SK-N-SH treated with all-trans-retinoic acid at 6 μM for 48 hours (cell line): ENCODE measurements at regions not wholly inside any gene's neighbourhood (a gene's known extent, or its start where the extent isn't known, plus 50 kb on each side); places are given as distances from the start of the nearest gene placed in this dataset.
"Not testable (repeated sequence)": the region's sequence is repeated elsewhere in the genome, so short reads cannot be mapped to it uniquely, and the experiment has no call there.

ENCODE experiments used
- ATAC-seq: fragments of 200-7000 bp; cut with Tn5 transposase; 3 replicates; pipeline ENCODE4 v1.9.1; 2020; ENCODE audit warnings: mild to moderate bottlenecking, moderate library complexity
- ARNTL ChIP-seq: fragments of 450-650 bp; formaldehyde crosslinking; IDR thresholded peaks from 2 replicates; pipeline ENCODE4 v1.5.0; 2020; ENCODE audit warnings: low read depth, mild to moderate bottlenecking, moderate library complexity, borderline replicate concordance
- BACH2 ChIP-seq: fragments of 250-450 bp; sonication (Bioruptor Pico); IDR thresholded peaks from 2 replicates; pipeline ENCODE4 v1.9.0; 2021; ENCODE audit warnings: mild to moderate bottlenecking, borderline replicate concordance
- CSDC2 ChIP-seq: fragments of 250-450 bp; sonication (Bioruptor Pico); IDR thresholded peaks from 2 replicates; pipeline ENCODE4 v1.5.0; 2020; ENCODE audit warnings: mild to moderate bottlenecking, moderate library complexity
- ESRRG ChIP-seq: fragments of 250-450 bp; sonication (Bioruptor Pico); IDR thresholded peaks from 2 replicates; pipeline ENCODE4 v1.6.1; 2021; ENCODE audit warnings: mild to moderate bottlenecking
- GLIS3 ChIP-seq: fragments of 250-450 bp; sonication (Bioruptor Pico); IDR thresholded peaks from 2 replicates; pipeline ENCODE4 v1.5.0; 2020; ENCODE audit warnings: mild to moderate bottlenecking, moderate library complexity
- ISL1 ChIP-seq: fragments of 250-450 bp; sonication (Bioruptor Pico); IDR thresholded peaks from 2 replicates; pipeline ENCODE4 v2.1.2; 2022; ENCODE audit warnings: mild to moderate bottlenecking, moderate library complexity
- OSR1 ChIP-seq: fragments of 250-450 bp; sonication (Bioruptor Pico); IDR thresholded peaks from 2 replicates; pipeline ENCODE4 v1.8.0; 2022; ENCODE audit warnings: moderate library complexity, mild to moderate bottlenecking, inconsistent platforms
- PPARA ChIP-seq: fragments of 250-450 bp; sonication (Bioruptor Pico); IDR thresholded peaks from 2 replicates; pipeline ENCODE4 v1.5.0; 2020; ENCODE audit warnings: mild to moderate bottlenecking, borderline replicate concordance
- RARB ChIP-seq: fragments of 250-450 bp; sonication (Bioruptor Pico); IDR thresholded peaks from 2 replicates; pipeline ENCODE4 v1.8.0; 2021; ENCODE audit warnings: mild to moderate bottlenecking, moderate library complexity
- SNAI2 ChIP-seq: fragments of 250-450 bp; sonication (Bioruptor Pico); IDR thresholded peaks from 2 replicates; pipeline ENCODE4 v1.5.0; 2020; ENCODE audit warnings: mild to moderate bottlenecking, moderate library complexity
- TCF4 ChIP-seq: fragments of 250-450 bp; sonication (Bioruptor Pico); IDR thresholded peaks from 2 replicates; pipeline ENCODE4 v1.8.0; 2021; ENCODE audit warnings: mild to moderate bottlenecking, moderate library complexity, borderline replicate concordance
- TOX ChIP-seq: fragments of 250-450 bp; sonication (Bioruptor Pico); IDR thresholded peaks from 2 replicates; pipeline ENCODE4 v1.8.0; 2021; ENCODE audit warnings: mild to moderate bottlenecking, moderate library complexity, borderline replicate concordance
- ZC3H10 ChIP-seq: fragments of 250-450 bp; sonication (Bioruptor Pico); IDR thresholded peaks from 2 replicates; pipeline ENCODE4 v1.5.1; 2021; ENCODE audit warnings: mild to moderate bottlenecking, moderate library complexity
- ZFP30 ChIP-seq: fragments of 450-650 bp; formaldehyde crosslinking; IDR thresholded peaks from 2 replicates; pipeline ENCODE4 v1.5.0; 2022; ENCODE audit warnings: mild to moderate bottlenecking, moderate library complexity
- ZNF565 ChIP-seq: fragments of 450-650 bp; formaldehyde crosslinking; conservative IDR thresholded peaks from 2 replicates; pipeline ENCODE4 v1.5.0; 2020; ENCODE audit warnings: low read depth, mild to moderate bottlenecking, moderate library complexity
- ZNF8 ChIP-seq: fragments of 450-650 bp; formaldehyde crosslinking; IDR thresholded peaks from 2 replicates; pipeline ENCODE4 v1.5.0; 2020; ENCODE audit warnings: mild to moderate bottlenecking, moderate library complexity
- TF ChIP-seq, protein P1 (sequence below): fragments of 250-450 bp; sonication (Bioruptor Pico); IDR thresholded peaks from 2 replicates; pipeline ENCODE4 v1.5.1; 2020; ENCODE audit warnings: low read depth, mild to moderate bottlenecking, moderate library complexity
- TF ChIP-seq, protein P2 (sequence below): fragments of 250-450 bp; sonication (Bioruptor Pico); IDR thresholded peaks from 2 replicates; pipeline ENCODE4 v1.8.0; 2020; ENCODE audit warnings: mild to moderate bottlenecking, moderate library complexity, borderline replicate concordance
- TF ChIP-seq, protein P3 (sequence below): fragments of 250-450 bp; sonication (Bioruptor Pico); IDR thresholded peaks from 2 replicates; pipeline ENCODE4 v1.5.0; 2020; ENCODE audit warnings: mild to moderate bottlenecking, moderate library complexity
- TF ChIP-seq, protein P4 (sequence below): fragments of 250-450 bp; sonication (Bioruptor Pico); IDR thresholded peaks from 2 replicates; pipeline ENCODE4 v1.5.1; 2021; ENCODE audit warnings: mild to moderate bottlenecking, moderate library complexity

DNA sequence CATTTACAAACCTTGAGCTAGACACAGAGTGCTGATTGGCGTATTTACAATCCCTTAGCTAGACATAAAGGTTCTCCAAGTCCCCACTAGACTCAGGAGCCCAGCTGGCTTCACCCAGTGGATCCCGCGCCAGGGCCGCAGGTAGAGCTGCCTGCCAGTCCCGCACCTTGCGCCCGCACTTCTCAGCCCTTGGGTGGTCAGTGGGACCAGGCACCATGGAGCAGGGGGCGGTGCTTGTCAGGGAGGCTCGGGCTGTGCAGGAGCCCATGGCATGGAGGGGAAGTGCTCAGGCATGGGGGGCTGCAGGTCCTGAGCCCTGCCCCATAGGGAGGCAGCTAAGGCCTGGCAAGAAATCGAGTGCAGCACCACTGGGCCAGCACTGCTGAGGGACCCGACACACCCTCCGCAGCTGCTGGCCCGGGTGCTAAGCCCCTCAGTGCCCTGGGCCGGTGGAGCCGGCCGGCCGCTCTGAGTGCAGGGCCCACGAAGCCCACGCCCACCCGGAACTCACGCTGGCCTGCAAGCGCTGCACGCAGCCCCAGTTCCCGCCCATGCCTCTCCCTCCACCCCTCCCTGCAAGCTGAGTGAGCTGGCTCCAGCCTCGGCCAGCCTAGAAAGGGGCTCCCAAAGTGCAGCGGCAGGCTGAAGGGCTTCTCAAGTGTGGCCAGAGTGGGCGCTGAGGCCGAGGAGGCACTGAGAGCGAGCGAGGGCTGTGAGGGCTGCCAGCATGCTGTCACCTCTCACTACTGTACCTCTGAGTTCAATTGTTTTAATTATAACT lies 1213.9 kb downstream of the OTOL1 start:
- no peak for ATAC-seq
- TF ChIP-seq ARNTL (CRISPR knock-in tag) (no peak), ZFP30 (CRISPR knock-in tag) (no peak), ZNF8 (CRISPR knock-in tag) (no peak), ZNF565 (CRISPR knock-in tag) (no peak)
- TF ChIP-seq, protein P1, sequence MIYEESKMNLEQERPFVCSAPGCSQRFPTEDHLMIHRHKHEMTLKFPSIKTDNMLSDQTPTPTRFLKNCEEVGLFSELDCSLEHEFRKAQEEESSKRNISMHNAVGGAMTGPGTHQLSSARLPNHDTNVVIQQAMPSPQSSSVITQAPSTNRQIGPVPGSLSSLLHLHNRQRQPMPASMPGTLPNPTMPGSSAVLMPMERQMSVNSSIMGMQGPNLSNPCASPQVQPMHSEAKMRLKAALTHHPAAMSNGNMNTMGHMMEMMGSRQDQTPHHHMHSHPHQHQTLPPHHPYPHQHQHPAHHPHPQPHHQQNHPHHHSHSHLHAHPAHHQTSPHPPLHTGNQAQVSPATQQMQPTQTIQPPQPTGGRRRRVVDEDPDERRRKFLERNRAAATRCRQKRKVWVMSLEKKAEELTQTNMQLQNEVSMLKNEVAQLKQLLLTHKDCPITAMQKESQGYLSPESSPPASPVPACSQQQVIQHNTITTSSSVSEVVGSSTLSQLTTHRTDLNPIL (CRISPR knock-in tag), result no peak
- TF ChIP-seq, protein P2, sequence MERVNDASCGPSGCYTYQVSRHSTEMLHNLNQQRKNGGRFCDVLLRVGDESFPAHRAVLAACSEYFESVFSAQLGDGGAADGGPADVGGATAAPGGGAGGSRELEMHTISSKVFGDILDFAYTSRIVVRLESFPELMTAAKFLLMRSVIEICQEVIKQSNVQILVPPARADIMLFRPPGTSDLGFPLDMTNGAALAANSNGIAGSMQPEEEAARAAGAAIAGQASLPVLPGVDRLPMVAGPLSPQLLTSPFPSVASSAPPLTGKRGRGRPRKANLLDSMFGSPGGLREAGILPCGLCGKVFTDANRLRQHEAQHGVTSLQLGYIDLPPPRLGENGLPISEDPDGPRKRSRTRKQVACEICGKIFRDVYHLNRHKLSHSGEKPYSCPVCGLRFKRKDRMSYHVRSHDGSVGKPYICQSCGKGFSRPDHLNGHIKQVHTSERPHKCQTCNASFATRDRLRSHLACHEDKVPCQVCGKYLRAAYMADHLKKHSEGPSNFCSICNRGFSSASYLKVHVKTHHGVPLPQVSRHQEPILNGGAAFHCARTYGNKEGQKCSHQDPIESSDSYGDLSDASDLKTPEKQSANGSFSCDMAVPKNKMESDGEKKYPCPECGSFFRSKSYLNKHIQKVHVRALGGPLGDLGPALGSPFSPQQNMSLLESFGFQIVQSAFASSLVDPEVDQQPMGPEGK (CRISPR knock-in tag), result no peak

DNA sequence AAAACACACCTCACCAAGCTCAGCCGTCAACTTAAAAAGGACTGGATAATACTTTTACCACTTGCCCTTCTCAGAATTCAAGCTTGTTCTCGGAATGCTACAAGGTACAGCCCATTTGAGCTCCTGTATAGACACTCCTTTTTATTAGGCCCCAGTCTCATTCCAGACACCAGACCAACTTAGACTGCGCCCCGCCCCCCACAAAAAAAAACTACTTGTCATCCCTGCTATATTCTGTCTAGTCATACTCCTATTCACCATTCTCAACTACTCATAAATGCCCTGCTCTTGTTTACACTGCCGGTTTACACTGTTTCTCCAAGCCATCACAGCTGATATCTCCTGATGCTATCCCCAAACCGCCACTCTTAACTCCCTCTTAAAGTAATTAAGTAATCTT lies 1220.5 kb downstream of the OTOL1 start:
- not testable (repeated sequence) for ATAC-seq

DNA sequence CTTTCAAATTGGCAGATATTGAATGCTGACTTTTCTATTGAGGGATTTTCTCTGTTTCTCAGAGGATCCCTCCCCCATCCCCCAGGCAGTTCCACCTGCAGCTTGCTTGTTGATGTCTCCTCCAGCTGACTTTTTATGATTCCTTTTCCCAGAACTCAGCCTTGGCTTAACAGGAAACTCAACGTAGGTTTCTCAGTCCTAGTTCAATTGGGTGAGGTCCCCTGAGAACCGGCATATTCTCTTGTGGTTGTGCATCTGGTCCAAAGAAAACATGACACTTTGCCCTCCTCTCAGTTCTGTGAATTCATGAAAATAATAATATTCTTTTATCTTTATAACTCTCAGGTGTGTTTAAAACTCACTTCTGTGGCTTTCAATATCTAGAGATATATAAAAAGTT lies 1222.1 kb downstream of the OTOL1 start:
- ATAC-seq, result no peak
- no peak for TF ChIP-seq ZNF565 (CRISPR knock-in tag)
- TF ChIP-seq, protein P1 (CRISPR knock-in tag), result no peak
- TF ChIP-seq SNAI2 (CRISPR knock-in tag), result no peak
- TF ChIP-seq GLIS3 (CRISPR knock-in tag), result no peak
- TF ChIP-seq, protein P3, sequence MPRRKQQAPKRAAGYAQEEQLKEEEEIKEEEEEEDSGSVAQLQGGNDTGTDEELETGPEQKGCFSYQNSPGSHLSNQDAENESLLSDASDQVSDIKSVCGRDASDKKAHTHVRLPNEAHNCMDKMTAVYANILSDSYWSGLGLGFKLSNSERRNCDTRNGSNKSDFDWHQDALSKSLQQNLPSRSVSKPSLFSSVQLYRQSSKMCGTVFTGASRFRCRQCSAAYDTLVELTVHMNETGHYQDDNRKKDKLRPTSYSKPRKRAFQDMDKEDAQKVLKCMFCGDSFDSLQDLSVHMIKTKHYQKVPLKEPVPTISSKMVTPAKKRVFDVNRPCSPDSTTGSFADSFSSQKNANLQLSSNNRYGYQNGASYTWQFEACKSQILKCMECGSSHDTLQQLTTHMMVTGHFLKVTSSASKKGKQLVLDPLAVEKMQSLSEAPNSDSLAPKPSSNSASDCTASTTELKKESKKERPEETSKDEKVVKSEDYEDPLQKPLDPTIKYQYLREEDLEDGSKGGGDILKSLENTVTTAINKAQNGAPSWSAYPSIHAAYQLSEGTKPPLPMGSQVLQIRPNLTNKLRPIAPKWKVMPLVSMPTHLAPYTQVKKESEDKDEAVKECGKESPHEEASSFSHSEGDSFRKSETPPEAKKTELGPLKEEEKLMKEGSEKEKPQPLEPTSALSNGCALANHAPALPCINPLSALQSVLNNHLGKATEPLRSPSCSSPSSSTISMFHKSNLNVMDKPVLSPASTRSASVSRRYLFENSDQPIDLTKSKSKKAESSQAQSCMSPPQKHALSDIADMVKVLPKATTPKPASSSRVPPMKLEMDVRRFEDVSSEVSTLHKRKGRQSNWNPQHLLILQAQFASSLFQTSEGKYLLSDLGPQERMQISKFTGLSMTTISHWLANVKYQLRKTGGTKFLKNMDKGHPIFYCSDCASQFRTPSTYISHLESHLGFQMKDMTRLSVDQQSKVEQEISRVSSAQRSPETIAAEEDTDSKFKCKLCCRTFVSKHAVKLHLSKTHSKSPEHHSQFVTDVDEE (CRISPR knock-in tag), result no peak
- no peak for TF ChIP-seq TCF4 (CRISPR knock-in tag)
- TF ChIP-seq CSDC2 (CRISPR knock-in tag), result no peak
- TF ChIP-seq TOX, result no peak
- TF ChIP-seq, protein P4, sequence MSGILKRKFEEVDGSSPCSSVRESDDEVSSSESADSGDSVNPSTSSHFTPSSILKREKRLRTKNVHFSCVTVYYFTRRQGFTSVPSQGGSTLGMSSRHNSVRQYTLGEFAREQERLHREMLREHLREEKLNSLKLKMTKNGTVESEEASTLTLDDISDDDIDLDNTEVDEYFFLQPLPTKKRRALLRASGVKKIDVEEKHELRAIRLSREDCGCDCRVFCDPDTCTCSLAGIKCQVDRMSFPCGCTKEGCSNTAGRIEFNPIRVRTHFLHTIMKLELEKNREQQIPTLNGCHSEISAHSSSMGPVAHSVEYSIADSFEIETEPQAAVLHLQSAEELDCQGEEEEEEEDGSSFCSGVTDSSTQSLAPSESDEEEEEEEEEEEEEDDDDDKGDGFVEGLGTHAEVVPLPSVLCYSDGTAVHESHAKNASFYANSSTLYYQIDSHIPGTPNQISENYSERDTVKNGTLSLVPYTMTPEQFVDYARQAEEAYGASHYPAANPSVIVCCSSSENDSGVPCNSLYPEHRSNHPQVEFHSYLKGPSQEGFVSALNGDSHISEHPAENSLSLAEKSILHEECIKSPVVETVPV (CRISPR knock-in tag), result no peak
- no peak for TF ChIP-seq PPARA (CRISPR knock-in tag)
- TF ChIP-seq RARB (CRISPR knock-in tag), result no peak
- no peak for TF ChIP-seq ISL1 (CRISPR knock-in tag)
- TF ChIP-seq, protein P2 (CRISPR knock-in tag), result no peak
- TF ChIP-seq ZC3H10, result no peak
- TF ChIP-seq OSR1 (CRISPR knock-in tag), result no peak
- TF ChIP-seq BACH2 (CRISPR knock-in tag), result no peak
- no peak for TF ChIP-seq ESRRG (CRISPR knock-in tag)
- no peak for TF ChIP-seq ZNF8 (CRISPR knock-in tag)
